WTC11 (cell line): ENCODE measurements at regions not wholly inside any gene's neighbourhood (a gene's known extent, or its start where the extent isn't known, plus 50 kb on each side); places are given as distances from the start of the nearest gene placed in this dataset.

Experiments
- ATAC-seq: fragments of 200-7000 bp; cut with Tn5 transposase; 2 replicates; pipeline ENCODE4 v1.10.0; 2021; ENCODE audit warnings: mild to moderate bottlenecking, moderate library complexity
- CTCF ChIA-PET: fragments of 300-600 bp; sonication (Branson Sonifier 250); formaldehyde crosslinking; loops from one replicate; lab custom pipeline; 2021; ENCODE audit warnings: antibody characterized with exemption; lab: Charles Lee
- POLR2A ChIA-PET: fragments of 350-600 bp; sonication (Branson Sonifier 250); formaldehyde crosslinking; loops from one replicate; lab custom pipeline; 2021; ENCODE audit warnings: antibody characterized with exemption; lab: Charles Lee
- DNase-seq: peaks from one replicate; pipeline ENCODE4 v3.0.0; 2021; ENCODE audit warnings: low spot score
- H3K27ac Mint-ChIP-seq: 2 replicates; pipeline ENCODE4 v1.8.0; 2021; ENCODE audit warnings: mixed read lengths
- H3K27me3 Mint-ChIP-seq: 2 replicates; pipeline ENCODE4 v1.8.0; 2021; ENCODE audit warnings: low read depth, mild to moderate bottlenecking, moderate library complexity, mixed read lengths
- H3K36me3 Mint-ChIP-seq: 2 replicates; pipeline ENCODE4 v1.8.0; 2021; ENCODE audit warnings: mixed read lengths
- H3K4me1 Mint-ChIP-seq: 2 replicates; pipeline ENCODE4 v1.8.0; 2022; ENCODE audit warnings: mixed read lengths
- H3K4me3 Mint-ChIP-seq: 2 replicates; pipeline ENCODE4 v1.8.0; 2021; ENCODE audit warnings: mild to moderate bottlenecking, moderate library complexity, mixed read lengths
- H3K9me3 Mint-ChIP-seq: 2 replicates; pipeline ENCODE4 v1.8.0; 2021; ENCODE audit warnings: mixed read lengths
- CREB1 ChIP-seq: sonication (generic); formaldehyde crosslinking; IDR thresholded peaks from 2 replicates; pipeline ENCODE4 v1.8.0; 2023; ENCODE audit warnings: mild to moderate bottlenecking, missing genetic modification reagents
- ELF4 ChIP-seq: sonication (generic); formaldehyde crosslinking; IDR thresholded peaks from 2 replicates; pipeline ENCODE4 v1.8.1; 2022; ENCODE audit warnings: low read depth, mild to moderate bottlenecking, moderate library complexity, missing genetic modification reagents
- ESRRA ChIP-seq: sonication (generic); formaldehyde crosslinking; IDR thresholded peaks from 2 replicates; pipeline ENCODE4 v1.8.1; 2022; ENCODE audit warnings: mild to moderate bottlenecking, missing genetic modification reagents, borderline replicate concordance
- GABPB1 ChIP-seq: sonication (generic); formaldehyde crosslinking; IDR thresholded peaks from 2 replicates; pipeline ENCODE4 v1.8.1; 2023; ENCODE audit warnings: mild to moderate bottlenecking, missing genetic modification reagents
- GTF2I ChIP-seq: fragments of 250-450 bp; sonication (Bioruptor Pico); conservative IDR thresholded peaks from 2 replicates; pipeline ENCODE4 v1.4.0; 2021; ENCODE audit warnings: mild to moderate bottlenecking
- IRF2 ChIP-seq: sonication (generic); formaldehyde crosslinking; IDR thresholded peaks from 2 replicates; pipeline ENCODE4 v1.8.0; 2022; ENCODE audit warnings: low read depth, missing genetic modification reagents, borderline replicate concordance
- KAT7 ChIP-seq: sonication (generic); formaldehyde crosslinking; IDR thresholded peaks from 2 replicates; pipeline ENCODE4 v1.8.1; 2023; ENCODE audit warnings: missing genetic modification reagents, mild to moderate bottlenecking, borderline replicate concordance
- MXD4 ChIP-seq: fragments of 250-450 bp; sonication (Bioruptor Pico); IDR thresholded peaks from 2 replicates; pipeline ENCODE4 v1.8.0; 2021; ENCODE audit warnings: mild to moderate bottlenecking, moderate library complexity, borderline replicate concordance
- MYBL2 ChIP-seq: sonication (generic); formaldehyde crosslinking; IDR thresholded peaks from 2 replicates; pipeline ENCODE4 v1.8.1; 2023; ENCODE audit warnings: mild to moderate bottlenecking, moderate library complexity, missing genetic modification reagents
- NR1H2 ChIP-seq: sonication (generic); formaldehyde crosslinking; IDR thresholded peaks from 2 replicates; pipeline ENCODE4 v1.9.0; 2021; ENCODE audit warnings: mild to moderate bottlenecking, moderate library complexity, missing genetic modification reagents
- NR2C2 ChIP-seq: sonication (generic); formaldehyde crosslinking; IDR thresholded peaks from 2 replicates; pipeline ENCODE4 v1.8.0; 2022; ENCODE audit warnings: mild to moderate bottlenecking, missing genetic modification reagents
- RELA ChIP-seq: sonication (generic); formaldehyde crosslinking; IDR thresholded peaks from 2 replicates; pipeline ENCODE4 v1.8.1; 2022; ENCODE audit warnings: missing genetic modification reagents, mild to moderate bottlenecking, borderline replicate concordance
- RORB ChIP-seq: fragments of 250-450 bp; sonication (Bioruptor Pico); IDR thresholded peaks from 2 replicates; pipeline ENCODE4 v1.9.0; 2021; ENCODE audit warnings: mild to moderate bottlenecking
- SOX15 ChIP-seq: fragments of 250-450 bp; sonication (Bioruptor Pico); IDR thresholded peaks from 2 replicates; pipeline ENCODE4 v1.9.0; 2021; ENCODE audit warnings: mild to moderate bottlenecking
- TCF7 ChIP-seq: sonication (generic); formaldehyde crosslinking; IDR thresholded peaks from 2 replicates; pipeline ENCODE4 v1.8.0; 2022; ENCODE audit warnings: mild to moderate bottlenecking, low read depth, missing genetic modification reagents, moderate library complexity
- TEAD1 ChIP-seq: sonication (generic); formaldehyde crosslinking; IDR thresholded peaks from 2 replicates; pipeline ENCODE4 v1.8.0; 2022; ENCODE audit warnings: mild to moderate bottlenecking, missing genetic modification reagents
- TEAD4 ChIP-seq: sonication (generic); formaldehyde crosslinking; IDR thresholded peaks from 2 replicates; pipeline ENCODE4 v1.8.0; 2022; ENCODE audit warnings: mild to moderate bottlenecking, missing genetic modification reagents
- TP53 ChIP-seq: sonication (generic); formaldehyde crosslinking; IDR thresholded peaks from 2 replicates; pipeline ENCODE4 v1.8.1; 2023; ENCODE audit warnings: mild to moderate bottlenecking, missing genetic modification reagents
- ZNF121 ChIP-seq: sonication (generic); formaldehyde crosslinking; IDR thresholded peaks from 2 replicates; pipeline ENCODE4 v1.8.0; 2023; ENCODE audit warnings: missing genetic modification reagents
- ZNF219 ChIP-seq: sonication (generic); formaldehyde crosslinking; IDR thresholded peaks from 2 replicates; pipeline ENCODE4 v1.8.0; 2023; ENCODE audit warnings: missing genetic modification reagents, mild to moderate bottlenecking, borderline replicate concordance
- TF ChIP-seq, protein P1 (sequence below): sonication (generic); formaldehyde crosslinking; IDR thresholded peaks from 2 replicates; pipeline ENCODE4 v1.8.1; 2023; ENCODE audit warnings: mild to moderate bottlenecking, missing genetic modification reagents
- TF ChIP-seq, protein P2 (sequence below): sonication (generic); formaldehyde crosslinking; IDR thresholded peaks from 2 replicates; pipeline ENCODE4 v1.8.1; 2022; ENCODE audit warnings: low read depth, missing genetic modification reagents, borderline replicate concordance
- TF ChIP-seq, protein P3 (sequence below): sonication (generic); formaldehyde crosslinking; IDR thresholded peaks from 2 replicates; pipeline ENCODE4 v1.8.0; 2022; ENCODE audit warnings: mild to moderate bottlenecking, missing genetic modification reagents
- TF ChIP-seq, protein P4 (sequence below): sonication (generic); formaldehyde crosslinking; IDR thresholded peaks from 2 replicates; pipeline ENCODE4 v1.8.0; 2022; ENCODE audit warnings: mild to moderate bottlenecking, missing genetic modification reagents
- TF ChIP-seq, protein P5 (sequence below): sonication (generic); formaldehyde crosslinking; IDR thresholded peaks from 2 replicates; pipeline ENCODE4 v1.8.1; 2022; ENCODE audit warnings: low read depth, mild to moderate bottlenecking, moderate library complexity, missing genetic modification reagents, borderline replicate concordance
- TF ChIP-seq, protein P6 (sequence below): sonication (generic); formaldehyde crosslinking; IDR thresholded peaks from 2 replicates; pipeline ENCODE4 v1.8.1; 2023; ENCODE audit warnings: mild to moderate bottlenecking, missing genetic modification reagents, moderate library complexity

DNA sequence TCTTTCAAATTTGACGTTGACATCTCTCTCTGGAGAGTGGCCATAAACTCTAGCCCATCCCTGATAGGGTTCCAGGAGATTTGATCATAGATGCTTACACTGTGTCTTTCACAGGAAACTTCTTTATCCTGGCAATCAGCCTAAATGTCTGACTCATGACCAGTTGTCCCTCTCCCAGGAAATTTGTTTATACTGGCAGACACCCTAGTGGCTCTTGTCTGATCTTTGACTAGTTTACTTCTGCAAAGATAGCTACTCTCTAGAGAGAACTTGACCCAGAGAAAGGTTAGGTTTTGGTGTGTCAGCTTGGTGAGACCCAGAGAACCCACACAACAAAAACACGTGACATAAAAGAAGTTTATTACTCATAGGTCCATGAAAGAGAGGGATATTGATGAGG is 509.8 kb downstream of the CENPC start (continued):
- TF ChIP-seq, protein P1, sequence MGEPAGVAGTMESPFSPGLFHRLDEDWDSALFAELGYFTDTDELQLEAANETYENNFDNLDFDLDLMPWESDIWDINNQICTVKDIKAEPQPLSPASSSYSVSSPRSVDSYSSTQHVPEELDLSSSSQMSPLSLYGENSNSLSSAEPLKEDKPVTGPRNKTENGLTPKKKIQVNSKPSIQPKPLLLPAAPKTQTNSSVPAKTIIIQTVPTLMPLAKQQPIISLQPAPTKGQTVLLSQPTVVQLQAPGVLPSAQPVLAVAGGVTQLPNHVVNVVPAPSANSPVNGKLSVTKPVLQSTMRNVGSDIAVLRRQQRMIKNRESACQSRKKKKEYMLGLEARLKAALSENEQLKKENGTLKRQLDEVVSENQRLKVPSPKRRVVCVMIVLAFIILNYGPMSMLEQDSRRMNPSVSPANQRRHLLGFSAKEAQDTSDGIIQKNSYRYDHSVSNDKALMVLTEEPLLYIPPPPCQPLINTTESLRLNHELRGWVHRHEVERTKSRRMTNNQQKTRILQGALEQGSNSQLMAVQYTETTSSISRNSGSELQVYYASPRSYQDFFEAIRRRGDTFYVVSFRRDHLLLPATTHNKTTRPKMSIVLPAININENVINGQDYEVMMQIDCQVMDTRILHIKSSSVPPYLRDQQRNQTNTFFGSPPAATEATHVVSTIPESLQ (CRISPR knock-in tag): no peak
- TF ChIP-seq TEAD4 (no peak), RELA (CRISPR knock-in tag) (no peak), ESRRA (CRISPR knock-in tag) (no peak), TCF7 (CRISPR knock-in tag) (no peak), ZNF121 (no peak), ELF4 (CRISPR knock-in tag) (no peak), TEAD1 (CRISPR knock-in tag) (no peak), IRF2 (no peak)
- TF ChIP-seq, protein P2, sequence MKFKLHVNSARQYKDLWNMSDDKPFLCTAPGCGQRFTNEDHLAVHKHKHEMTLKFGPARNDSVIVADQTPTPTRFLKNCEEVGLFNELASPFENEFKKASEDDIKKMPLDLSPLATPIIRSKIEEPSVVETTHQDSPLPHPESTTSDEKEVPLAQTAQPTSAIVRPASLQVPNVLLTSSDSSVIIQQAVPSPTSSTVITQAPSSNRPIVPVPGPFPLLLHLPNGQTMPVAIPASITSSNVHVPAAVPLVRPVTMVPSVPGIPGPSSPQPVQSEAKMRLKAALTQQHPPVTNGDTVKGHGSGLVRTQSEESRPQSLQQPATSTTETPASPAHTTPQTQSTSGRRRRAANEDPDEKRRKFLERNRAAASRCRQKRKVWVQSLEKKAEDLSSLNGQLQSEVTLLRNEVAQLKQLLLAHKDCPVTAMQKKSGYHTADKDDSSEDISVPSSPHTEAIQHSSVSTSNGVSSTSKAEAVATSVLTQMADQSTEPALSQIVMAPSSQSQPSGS: no peak
- TF ChIP-seq, protein P3, sequence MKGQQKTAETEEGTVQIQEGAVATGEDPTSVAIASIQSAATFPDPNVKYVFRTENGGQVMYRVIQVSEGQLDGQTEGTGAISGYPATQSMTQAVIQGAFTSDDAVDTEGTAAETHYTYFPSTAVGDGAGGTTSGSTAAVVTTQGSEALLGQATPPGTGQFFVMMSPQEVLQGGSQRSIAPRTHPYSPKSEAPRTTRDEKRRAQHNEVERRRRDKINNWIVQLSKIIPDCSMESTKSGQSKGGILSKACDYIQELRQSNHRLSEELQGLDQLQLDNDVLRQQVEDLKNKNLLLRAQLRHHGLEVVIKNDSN (CRISPR knock-in tag): no peak
- TF ChIP-seq, all 79 proteins: peak for 0

DNA sequence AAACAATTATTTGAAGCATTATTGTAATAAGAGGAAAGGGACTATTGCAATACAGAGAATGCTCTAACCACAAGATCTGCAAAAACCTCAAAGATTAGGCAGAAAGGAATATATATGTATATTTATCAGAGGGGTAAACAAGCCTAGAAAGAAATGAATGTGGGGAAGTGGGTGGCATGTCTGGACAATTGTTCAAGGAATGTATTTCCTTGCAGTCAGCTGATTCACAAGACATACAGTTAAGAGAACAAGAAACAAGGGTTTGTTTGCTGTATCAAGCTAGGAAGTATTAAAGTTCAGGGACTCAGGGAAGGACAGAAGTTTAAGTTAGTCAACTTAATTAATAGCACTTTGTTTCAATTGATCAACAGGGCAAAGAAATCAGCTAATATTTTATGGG is 514.7 kb downstream of the CENPC start:
- no peaks in the 10 kb centered on the region for H3K36me3 Mint-ChIP-seq
- no peaks in the 10 kb centered on the region for H3K4me1 Mint-ChIP-seq
- H3K9me3 Mint-ChIP-seq: no peaks in the 10 kb centered on the region; the same call in 1 of the 2 replicates
- ChIA-PET POLR2A (interaction anchor here (0.6 kb wide), 1 partner anchor 35 kb away, joined by 4 read pairs; no protein-coding TSS in a partner anchor), CTCF (interaction anchor here (0.8 kb wide), 1 partner anchor 1165 kb away, joined by 3 read pairs; no protein-coding TSS in a partner anchor)
- no peak for DNase-seq
- no peak for TF ChIP-seq IRF2
- TF ChIP-seq MXD4 (CRISPR knock-in tag): no peak
- no peak for TF ChIP-seq MYBL2 (CRISPR knock-in tag)
- no peak for TF ChIP-seq GTF2I (CRISPR knock-in tag)
- TF ChIP-seq GABPB1 (CRISPR knock-in tag): no peak
- no peak for TF ChIP-seq TP53 (CRISPR knock-in tag)
- TF ChIP-seq KAT7 (CRISPR knock-in tag): no peak
- TF ChIP-seq NR1H2: no peak
- TF ChIP-seq, protein P4, sequence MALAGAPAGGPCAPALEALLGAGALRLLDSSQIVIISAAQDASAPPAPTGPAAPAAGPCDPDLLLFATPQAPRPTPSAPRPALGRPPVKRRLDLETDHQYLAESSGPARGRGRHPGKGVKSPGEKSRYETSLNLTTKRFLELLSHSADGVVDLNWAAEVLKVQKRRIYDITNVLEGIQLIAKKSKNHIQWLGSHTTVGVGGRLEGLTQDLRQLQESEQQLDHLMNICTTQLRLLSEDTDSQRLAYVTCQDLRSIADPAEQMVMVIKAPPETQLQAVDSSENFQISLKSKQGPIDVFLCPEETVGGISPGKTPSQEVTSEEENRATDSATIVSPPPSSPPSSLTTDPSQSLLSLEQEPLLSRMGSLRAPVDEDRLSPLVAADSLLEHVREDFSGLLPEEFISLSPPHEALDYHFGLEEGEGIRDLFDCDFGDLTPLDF: no peak
- TF ChIP-seq, protein P5, sequence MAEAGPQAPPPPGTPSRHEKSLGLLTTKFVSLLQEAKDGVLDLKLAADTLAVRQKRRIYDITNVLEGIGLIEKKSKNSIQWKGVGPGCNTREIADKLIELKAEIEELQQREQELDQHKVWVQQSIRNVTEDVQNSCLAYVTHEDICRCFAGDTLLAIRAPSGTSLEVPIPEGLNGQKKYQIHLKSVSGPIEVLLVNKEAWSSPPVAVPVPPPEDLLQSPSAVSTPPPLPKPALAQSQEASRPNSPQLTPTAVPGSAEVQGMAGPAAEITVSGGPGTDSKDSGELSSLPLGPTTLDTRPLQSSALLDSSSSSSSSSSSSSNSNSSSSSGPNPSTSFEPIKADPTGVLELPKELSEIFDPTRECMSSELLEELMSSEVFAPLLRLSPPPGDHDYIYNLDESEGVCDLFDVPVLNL: no peak
- no peak for TF ChIP-seq ZNF219 (CRISPR knock-in tag)
- no peak for TF ChIP-seq CREB1
- TF ChIP-seq NR2C2 (CRISPR knock-in tag): no peak
- no peak for TF ChIP-seq RORB (CRISPR knock-in tag)
- TF ChIP-seq, protein P6, sequence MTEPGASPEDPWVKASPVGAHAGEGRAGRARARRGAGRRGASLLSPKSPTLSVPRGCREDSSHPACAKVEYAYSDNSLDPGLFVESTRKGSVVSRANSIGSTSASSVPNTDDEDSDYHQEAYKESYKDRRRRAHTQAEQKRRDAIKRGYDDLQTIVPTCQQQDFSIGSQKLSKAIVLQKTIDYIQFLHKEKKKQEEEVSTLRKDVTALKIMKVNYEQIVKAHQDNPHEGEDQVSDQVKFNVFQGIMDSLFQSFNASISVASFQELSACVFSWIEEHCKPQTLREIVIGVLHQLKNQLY (CRISPR knock-in tag): no peak
- no peak for TF ChIP-seq SOX15 (CRISPR knock-in tag)
- no peak overlapping the region for H3K27ac Mint-ChIP-seq
- no peaks in the 10 kb centered on the region for H3K27me3 Mint-ChIP-seq
- H3K4me3 Mint-ChIP-seq: no peak overlapping the region
- ATAC-seq: no peak
